IPS DF 4.7 (cell line): ENCODE measurements at regions not wholly inside any gene's neighbourhood (a gene's known extent, or its start where the extent isn't known, plus 50 kb on each side); places are given as distances from the start of the nearest gene placed in this dataset.
"Not testable (repeated sequence)": the region's sequence is repeated elsewhere in the genome, so short reads cannot be mapped to it uniquely, and the experiment has no call there.

ENCODE experiments used
- DNase-seq: peaks from one replicate; pipeline ENCODE4 v3.0.0-alpha.2; 2013; ENCODE audit warnings: low spot score; ENCODE audit errors: extremely low read depth

DNA sequence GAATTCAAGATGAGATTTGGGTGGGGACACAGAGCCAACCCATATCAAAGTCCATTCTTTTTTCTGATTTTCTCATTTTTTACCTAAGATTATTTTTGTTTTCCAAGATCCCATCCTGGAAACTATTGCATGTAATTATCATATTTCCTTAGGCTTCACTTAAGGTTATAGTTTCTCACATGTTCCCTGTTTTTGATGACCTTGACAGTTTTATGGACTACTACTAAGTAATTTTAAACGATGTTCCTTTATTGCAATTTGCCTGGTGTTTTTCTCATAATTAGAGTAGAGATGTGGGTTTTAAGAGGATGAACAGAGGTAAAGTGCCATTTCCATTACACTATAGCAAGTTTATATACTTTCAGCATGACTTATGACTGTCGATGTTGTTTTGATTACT is 795.1 kb downstream of the FAT4 start:
- DNase-seq, result no peak

GRCh38 chr4:126113058-126113457 is 798.3 kb downstream of the FAT4 start:
- no peak for DNase-seq

GRCh38 chr4:126123611-126124325 is 809.0 kb downstream of the FAT4 start:
- no peak for DNase-seq

- no peak for DNase-seq
These were observed 810.1 kb downstream of the FAT4 start for GRCh38 chr4:126124818-126125217.

- no peak for DNase-seq
These were observed 815.5 kb downstream of the FAT4 start for GRCh38 chr4:126130215-126130614.

DNA sequence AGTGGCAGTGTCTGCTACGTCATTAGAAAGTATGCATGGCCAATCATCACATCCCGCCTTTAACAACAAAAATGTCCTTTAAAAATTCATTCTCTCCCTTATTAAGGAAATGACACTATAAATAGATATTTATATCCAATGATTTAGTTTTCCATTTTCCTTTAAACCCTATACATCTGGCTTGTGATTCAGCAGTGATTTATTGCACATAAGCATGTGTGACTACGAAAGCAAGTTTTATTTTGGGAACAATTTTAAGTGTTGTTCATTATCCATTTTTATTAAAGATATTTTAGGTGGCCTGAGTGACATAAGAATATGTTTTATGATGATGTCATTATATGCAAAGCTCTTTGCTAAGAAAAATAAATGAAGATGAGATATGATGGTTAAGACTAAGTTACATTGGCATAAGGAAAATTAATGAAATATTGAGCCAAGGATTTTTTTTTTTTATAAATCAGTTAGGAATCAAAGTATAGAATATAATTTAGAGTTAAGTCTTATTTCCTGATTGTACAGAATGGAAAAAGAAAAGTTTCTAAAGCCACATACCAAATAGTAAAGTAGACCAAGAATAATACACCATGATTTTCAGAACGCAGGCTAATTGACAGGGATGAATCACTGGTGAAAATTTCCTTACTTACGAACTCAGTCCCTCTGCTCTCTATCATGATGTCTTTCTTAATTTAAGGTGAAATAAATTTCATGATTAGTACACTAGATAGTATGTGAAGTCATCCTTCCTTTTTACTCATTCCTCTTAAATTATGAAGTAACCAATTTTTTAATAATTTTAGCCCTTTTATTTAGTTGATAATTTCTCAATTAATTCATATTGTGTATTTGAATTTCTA is 822.4 kb downstream of the FAT4 start:
- DNase-seq, result no peak

- no peak for DNase-seq
These were observed 823.0 kb downstream of the FAT4 start for GRCh38 chr4:126137782-126138170.

DNA sequence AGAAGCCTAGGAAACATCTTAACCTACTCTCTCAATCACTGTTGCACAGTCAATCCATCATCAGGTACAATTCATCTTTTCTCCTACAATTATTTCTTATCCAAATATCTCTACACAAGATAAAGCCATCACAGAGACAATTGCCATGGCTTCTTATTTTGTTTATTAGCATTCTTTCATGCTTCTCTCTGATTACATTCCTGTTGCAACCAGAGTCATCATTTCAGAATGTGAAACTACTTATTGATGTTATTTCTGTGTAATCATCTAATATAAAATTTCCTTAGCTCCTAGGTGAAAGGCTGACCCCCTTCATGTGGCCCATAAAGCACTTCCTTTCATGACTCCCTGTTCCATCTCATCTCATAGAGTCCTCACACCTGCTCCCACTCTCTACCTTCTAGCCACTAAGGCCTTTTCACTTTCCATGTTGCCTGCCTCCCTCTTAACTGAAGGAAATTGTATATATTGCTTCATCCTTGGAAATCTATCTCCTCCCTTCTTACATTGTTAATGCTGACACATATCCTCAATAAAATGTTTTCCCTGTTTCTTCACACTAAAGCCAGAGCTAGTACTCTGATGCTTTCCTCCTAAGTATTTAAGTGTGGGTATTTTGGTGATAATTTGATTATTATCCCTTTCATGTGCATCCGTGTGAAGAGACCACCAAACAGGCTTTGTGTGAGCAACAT is 829.9 kb downstream of the FAT4 start:
- DNase-seq, result no peak

DNA sequence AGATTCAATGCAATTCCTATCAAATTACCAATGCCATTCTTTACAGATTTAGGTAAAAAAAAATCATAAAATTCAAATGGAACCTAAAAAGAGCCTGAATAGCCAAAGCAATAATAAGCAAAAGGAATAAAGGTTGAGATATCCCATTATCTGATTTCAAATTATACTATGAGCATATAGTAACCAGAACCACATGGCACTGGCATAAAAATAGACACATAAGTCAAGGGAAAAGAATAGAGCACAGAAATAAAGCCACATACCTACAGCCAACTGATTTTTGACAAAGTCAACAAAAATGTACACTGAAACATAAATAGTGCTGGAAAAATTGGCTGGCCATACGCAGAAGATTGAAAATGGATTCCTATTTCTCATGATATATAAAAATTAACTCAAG is 853.7 kb downstream of the FAT4 start:
- no peak for DNase-seq

DNA sequence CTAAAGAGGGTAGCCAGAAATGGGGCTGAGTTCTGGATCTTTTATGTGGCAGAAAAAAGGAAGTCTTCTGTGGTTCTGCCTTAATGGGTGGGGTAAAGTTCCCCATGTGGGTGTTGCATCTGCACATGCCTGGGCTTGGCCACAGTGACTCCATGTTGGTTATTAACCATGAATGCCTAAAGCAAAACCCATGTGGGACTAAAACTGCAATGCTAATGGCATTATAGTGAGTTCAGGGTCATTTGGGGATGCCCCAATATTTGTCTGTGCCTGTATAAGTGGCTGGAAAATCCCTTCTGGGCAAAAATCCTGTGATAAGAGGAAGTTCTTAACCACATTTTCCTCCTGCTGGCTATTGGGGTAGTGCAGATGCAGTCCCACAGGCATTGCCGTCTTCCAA is 857.4 kb downstream of the FAT4 start:
- DNase-seq, result no peak

DNA sequence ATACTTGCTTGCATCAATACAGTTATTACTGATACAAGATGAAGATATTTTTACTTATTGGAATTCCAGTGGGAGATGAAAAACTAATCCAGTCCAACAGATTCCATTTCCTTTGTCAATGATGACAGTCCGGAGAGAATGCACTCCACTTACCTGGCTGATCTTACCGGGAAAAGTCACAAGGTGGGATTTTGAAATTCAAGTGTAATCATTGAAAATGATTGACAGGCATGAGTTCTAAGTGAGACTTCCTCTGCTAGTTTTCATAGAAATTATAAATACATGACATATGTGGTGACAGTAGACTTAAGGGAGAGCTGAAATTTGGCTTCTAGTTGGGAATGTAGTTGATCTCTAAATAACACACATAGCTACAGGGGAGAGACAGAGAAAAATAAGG is 859.9 kb downstream of the FAT4 start:
- no peak for DNase-seq

DNA sequence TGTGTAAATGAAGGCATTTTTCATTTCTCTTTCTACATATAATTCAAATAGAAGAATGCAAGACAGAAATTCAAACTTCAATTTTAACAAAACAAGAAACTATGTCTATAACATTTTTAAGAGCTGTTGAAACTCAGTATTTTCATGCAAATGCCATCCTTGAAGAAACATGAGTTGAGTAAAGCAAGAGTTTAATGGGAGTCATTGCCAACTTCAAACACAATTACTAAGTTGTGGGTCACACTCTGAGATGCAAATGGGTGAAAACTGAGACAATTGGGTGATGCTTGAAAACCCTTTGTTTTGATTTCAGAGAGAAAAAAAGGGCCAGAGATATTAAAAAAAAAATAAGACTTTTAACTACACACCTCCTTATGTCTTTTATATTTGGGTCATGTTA is 865.9 kb downstream of the FAT4 start:
- DNase-seq, result no peak

- no peak for DNase-seq
These were observed 867.6 kb downstream of the FAT4 start for GRCh38 chr4:126182336-126182735.

GRCh38 chr4:126182786-126183185 is 868.0 kb downstream of the FAT4 start:
- DNase-seq, result no peak

DNA sequence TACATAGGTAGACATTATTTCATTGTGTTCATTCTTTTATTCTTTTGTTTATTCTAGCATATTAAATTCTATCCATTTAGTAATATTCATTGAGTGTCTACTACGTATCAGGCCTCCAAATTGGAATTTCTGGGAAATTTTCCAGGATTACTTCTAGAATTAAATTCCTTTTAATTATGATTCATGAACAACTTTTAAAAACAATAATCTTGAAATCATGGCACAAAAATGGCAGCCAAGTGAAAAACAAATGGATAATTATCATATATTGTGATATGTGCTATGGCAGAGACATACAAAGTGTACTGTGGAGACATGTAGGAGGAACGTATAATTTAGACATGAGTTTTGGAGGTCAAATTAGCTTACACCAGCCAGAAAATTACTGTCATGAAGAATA is 868.5 kb downstream of the FAT4 start:
- DNase-seq, result no peak

DNA sequence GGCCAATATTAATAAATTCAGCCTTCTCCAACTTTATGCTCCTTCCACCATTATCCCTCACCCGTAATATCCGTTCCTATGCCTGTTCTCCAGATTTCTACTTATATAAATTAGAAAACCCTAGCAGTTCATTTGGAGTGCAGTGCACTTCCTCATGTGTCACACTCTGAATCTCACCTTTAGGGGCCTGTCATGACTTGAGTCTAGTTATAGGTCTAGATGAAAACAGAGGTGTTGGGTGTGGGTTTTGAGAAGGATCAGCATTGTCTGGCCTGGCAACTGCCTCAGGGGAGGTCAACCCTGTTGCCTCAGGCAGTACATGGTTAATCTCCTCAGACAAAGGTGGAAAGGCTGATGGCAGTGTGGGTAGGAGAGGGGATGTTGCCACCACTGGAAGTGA is 876.8 kb downstream of the FAT4 start:
- no peak for DNase-seq

- no peak for DNase-seq
These were observed 877.8 kb downstream of the FAT4 start for GRCh38 chr4:126192506-126192905.

DNA sequence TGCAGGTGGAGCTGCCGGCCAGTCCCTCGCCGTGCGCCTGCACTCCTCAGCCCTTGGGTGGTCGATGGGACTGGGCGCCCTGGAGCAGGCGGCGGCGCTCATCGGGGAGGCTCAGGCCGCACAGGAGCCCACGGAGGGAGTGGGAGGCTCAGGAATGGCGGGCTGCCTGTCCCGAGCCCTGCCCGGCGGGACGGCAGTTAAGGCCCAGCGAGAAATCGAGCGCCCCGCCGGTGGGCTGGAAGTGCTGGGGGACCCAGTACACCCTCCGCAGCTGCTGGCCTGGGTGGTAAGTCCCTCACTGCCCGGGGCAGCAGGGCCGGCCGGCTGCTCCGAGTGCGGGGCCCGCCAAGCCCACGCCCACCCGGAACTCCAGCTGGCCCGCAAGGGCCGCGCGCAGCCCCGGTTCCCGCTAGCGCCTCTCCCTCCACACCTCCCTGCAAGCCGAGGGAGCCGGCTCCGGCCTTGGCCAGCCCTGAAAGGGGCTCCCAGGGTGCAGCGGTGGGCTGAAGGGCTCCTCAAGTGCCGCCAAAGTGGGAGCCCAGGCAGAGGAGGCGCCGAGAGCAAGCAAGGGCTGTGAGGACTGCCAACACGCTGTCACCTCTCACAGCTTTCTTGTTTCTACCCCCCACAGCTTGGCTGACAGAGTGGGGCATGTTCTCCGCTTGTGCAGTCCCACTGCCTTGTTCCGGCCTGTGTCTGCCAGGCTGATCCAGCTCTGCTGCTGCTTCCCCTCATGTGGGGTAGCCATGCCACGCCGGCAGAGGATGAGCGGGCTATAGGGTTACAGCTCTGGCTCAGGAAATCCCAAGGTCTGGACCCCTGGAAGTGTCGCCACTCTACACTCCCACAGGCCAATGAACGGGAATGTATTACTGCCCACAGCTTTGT is 886.7 kb downstream of the FAT4 start:
- DNase-seq, result not testable (repeated sequence)

GRCh38 chr4:126202226-126202625 is 887.5 kb downstream of the FAT4 start:
- no peak for DNase-seq

GRCh38 chr4:126207910-126208309 is 893.2 kb downstream of the FAT4 start:
- DNase-seq, result no peak

DNA sequence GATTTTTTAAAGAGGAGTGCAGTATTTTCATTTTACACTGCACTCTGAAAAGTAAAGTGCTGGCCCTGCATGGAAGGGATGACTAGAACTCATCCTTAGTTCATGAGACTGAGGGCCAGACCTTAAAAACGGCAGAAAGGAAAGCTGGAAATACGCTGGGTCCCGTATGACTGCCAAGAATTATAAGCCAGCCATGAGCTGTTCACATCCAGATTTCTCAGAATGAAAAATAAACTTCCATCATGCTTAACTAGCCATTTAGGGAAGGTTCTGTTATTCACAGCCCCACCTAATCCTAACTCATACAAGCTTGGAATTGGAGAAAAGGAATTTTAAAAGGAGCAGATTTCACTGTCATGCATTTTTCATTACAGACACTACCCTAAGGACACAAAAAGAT is 894.4 kb downstream of the FAT4 start:
- DNase-seq, result no peak
